ENCODE measurements at regions not wholly inside any gene's neighbourhood (a gene's known extent, or its start where the extent isn't known, plus 50 kb on each side); places are given as distances from the start of the nearest gene placed in this dataset.
A peak's percentile ranks its signal among the peaks of the same experiment; 100 is the strongest.
"Not testable (repeated sequence)": the region's sequence is repeated elsewhere in the genome, so short reads cannot be mapped to it uniquely, and the experiment has no call there.

- no peak for DNase-seq (ENCODE audit: low read depth, low spot score)
These were observed 76.9 kb upstream of the PPARGC1A start for GRCh38 chr4:23966725-23967124.

GRCh38 chr4:23962462-23962861, 72.6 kb upstream of the PPARGC1A start:
- H3K4me3 ChIP-seq (ENCODE audit: low read length), result no peak overlapping the region
- no peak for DNase-seq (ENCODE audit: low read depth, low spot score)

More at GRCh38 chr4:23966725-23967124, 76.9 kb upstream of the PPARGC1A start:
- no peak overlapping the region for H3K4me3 ChIP-seq (ENCODE audit: low read length)

- H3K4me3 ChIP-seq (ENCODE audit: low read length); DNase-seq (ENCODE audit: low read depth, low spot score): not testable (repeated sequence)
These were observed 71.5 kb upstream of the PPARGC1A start for GRCh38 chr4:23961395-23961794.

GRCh38 chr4:23959396-23960148, 69.7 kb upstream of the PPARGC1A start:
- no peak overlapping the region for H3K4me3 ChIP-seq (ENCODE audit: low read length)
- no peak for DNase-seq (ENCODE audit: low read depth, low spot score)

GRCh38 chr4:23958749-23959148, 68.9 kb upstream of the PPARGC1A start:
- no peak for DNase-seq (ENCODE audit: low read depth, low spot score)
- H3K4me3 ChIP-seq (ENCODE audit: low read length), result no peak overlapping the region

GRCh38 chr4:23957465-23957864, 67.6 kb upstream of the PPARGC1A start:
- DNase-seq (ENCODE audit: low read depth, low spot score), result no peak
- no peak overlapping the region for H3K4me3 ChIP-seq (ENCODE audit: low read length)

GRCh38 chr4:23956601-23957364, 66.9 kb upstream of the PPARGC1A start:
- DNase-seq (ENCODE audit: low read depth, low spot score), result peak; percentile 18
- no peak overlapping the region for H3K4me3 ChIP-seq (ENCODE audit: low read length)

GRCh38 chr4:23952258-23952657, 62.4 kb upstream of the PPARGC1A start:
- no peak overlapping the region for H3K4me3 ChIP-seq (ENCODE audit: low read length)
- DNase-seq (ENCODE audit: low read depth, low spot score), result no peak

- no peak overlapping the region for H3K4me3 ChIP-seq (ENCODE audit: low read length)
- no peak for DNase-seq (ENCODE audit: low read depth, low spot score)
These were observed 58.0 kb upstream of the PPARGC1A start for GRCh38 chr4:23947826-23948225.

GRCh38 chr4:23946299-23946698, 56.5 kb upstream of the PPARGC1A start:
- H3K4me3 ChIP-seq (ENCODE audit: low read length), result no peak overlapping the region
- no peak for DNase-seq (ENCODE audit: low read depth, low spot score)

GRCh38 chr4:23945451-23946017, 55.7 kb upstream of the PPARGC1A start:
- peak; percentile 9 for DNase-seq (ENCODE audit: low read depth, low spot score)

GRCh38 chr4:23944556-23944955, 54.7 kb upstream of the PPARGC1A start:
- DNase-seq (ENCODE audit: low read depth, low spot score); H3K4me3 ChIP-seq (ENCODE audit: low read length): not testable (repeated sequence)

More at GRCh38 chr4:23945451-23946017, 55.7 kb upstream of the PPARGC1A start:
- H3K4me3 ChIP-seq (ENCODE audit: low read length), result no peak overlapping the region

- no peak overlapping the region for H3K4me3 ChIP-seq (ENCODE audit: low read length)
These were observed 53.6 kb upstream of the PPARGC1A start for GRCh38 chr4:23943478-23943877.

GRCh38 chr4:23942471-23942870, 52.6 kb upstream of the PPARGC1A start:
- H3K4me3 ChIP-seq (ENCODE audit: low read length), result no peak overlapping the region
- DNase-seq (ENCODE audit: low read depth, low spot score), result no peak

More at GRCh38 chr4:23943478-23943877, 53.6 kb upstream of the PPARGC1A start:
- no peak for DNase-seq (ENCODE audit: low read depth, low spot score)
